Stimulated activated CD8-positive, alpha-beta memory T cell treated with anti-CD3 and anti-CD28 coated beads, Interleukin-7, amount 100 ng/mL, for 24 hours (primary cell): ENCODE measurements at regions not wholly inside any gene's neighbourhood (a gene's known extent, or its start where the extent isn't known, plus 50 kb on each side); places are given as distances from the start of the nearest gene placed in this dataset.

Experiments used
- DNase-seq: peaks from one replicate; pipeline ENCODE4 v3.0.0-alpha.2; 2020; ENCODE audit warnings: low read depth

- no peak for DNase-seq
These were observed 246.4 kb downstream of the ZNF674 start for GRCh38 chrX:46298821-46299220.

- no peak for DNase-seq
These were observed 249.3 kb downstream of the ZNF674 start for GRCh38 chrX:46295963-46296362.

- DNase-seq = no peak
These were observed 251.0 kb downstream of the ZNF674 start for GRCh38 chrX:46294234-46294633.

GRCh38 chrX:46279925-46280313 is 265.3 kb downstream of the ZNF674 start:
- no peak for DNase-seq

GRCh38 chrX:46279214-46279924 is 265.9 kb downstream of the ZNF674 start:
- DNase-seq = no peak

- DNase-seq = no peak
These were observed 266.6 kb downstream of the ZNF674 start for GRCh38 chrX:46278572-46278971.

- no peak for DNase-seq
These were observed 276.8 kb downstream of the ZNF674 start for GRCh38 chrX:46268412-46268811.

- DNase-seq = no peak
These were observed 281.7 kb downstream of the ZNF674 start for GRCh38 chrX:46263494-46263893.

GRCh38 chrX:46262304-46262703 is 282.9 kb downstream of the ZNF674 start:
- no peak for DNase-seq

GRCh38 chrX:46260499-46260898 is 284.7 kb downstream of the ZNF674 start:
- no peak for DNase-seq

- DNase-seq = no peak
These were observed 286.9 kb downstream of the ZNF674 start for GRCh38 chrX:46258356-46258755.

GRCh38 chrX:46257451-46257879 is 287.8 kb downstream of the ZNF674 start:
- DNase-seq = no peak

- no peak for DNase-seq
These were observed 288.3 kb downstream of the ZNF674 start for GRCh38 chrX:46256875-46257274.

- no peak for DNase-seq
These were observed 290.2 kb downstream of the ZNF674 start for GRCh38 chrX:46255046-46255445.

GRCh38 chrX:46254641-46255040 is 290.6 kb downstream of the ZNF674 start:
- no peak for DNase-seq

- DNase-seq = no peak
These were observed 293.5 kb downstream of the ZNF674 start for GRCh38 chrX:46251755-46252154.

- DNase-seq = no peak
These were observed 295.1 kb downstream of the ZNF674 start for GRCh38 chrX:46250151-46250550.

GRCh38 chrX:46247456-46247855 is 297.8 kb downstream of the ZNF674 start:
- DNase-seq = no peak

- no peak for DNase-seq
These were observed 300.8 kb downstream of the ZNF674 start for GRCh38 chrX:46244451-46244850.

GRCh38 chrX:46236411-46236810 is 308.8 kb downstream of the ZNF674 start:
- no peak for DNase-seq

- no peak for DNase-seq
These were observed 309.4 kb downstream of the ZNF674 start for GRCh38 chrX:46235778-46236177.

GRCh38 chrX:46234775-46235174 is 310.4 kb downstream of the ZNF674 start:
- no peak for DNase-seq

GRCh38 chrX:46228389-46228788 is 316.8 kb downstream of the ZNF674 start:
- no peak for DNase-seq

GRCh38 chrX:46226422-46226821 is 318.8 kb downstream of the ZNF674 start:
- DNase-seq = no peak
